CD4-positive, alpha-beta T cell treated with Interferon alpha-2 for 1 hour (primary cell): ENCODE measurements at regions not wholly inside any gene's neighbourhood (a gene's known extent, or its start where the extent isn't known, plus 50 kb on each side); places are given as distances from the start of the nearest gene placed in this dataset.

ENCODE experiments used
- DNase-seq, 2 donors: peaks; one replicate each; pipeline ENCODE4 v3.0.0-alpha.2; 2020 to 2022

- DNase-seq: no peak
Measured at GRCh38 chr12:41743835-41744234, 400.8 kb downstream of the GXYLT1 start.

DNA sequence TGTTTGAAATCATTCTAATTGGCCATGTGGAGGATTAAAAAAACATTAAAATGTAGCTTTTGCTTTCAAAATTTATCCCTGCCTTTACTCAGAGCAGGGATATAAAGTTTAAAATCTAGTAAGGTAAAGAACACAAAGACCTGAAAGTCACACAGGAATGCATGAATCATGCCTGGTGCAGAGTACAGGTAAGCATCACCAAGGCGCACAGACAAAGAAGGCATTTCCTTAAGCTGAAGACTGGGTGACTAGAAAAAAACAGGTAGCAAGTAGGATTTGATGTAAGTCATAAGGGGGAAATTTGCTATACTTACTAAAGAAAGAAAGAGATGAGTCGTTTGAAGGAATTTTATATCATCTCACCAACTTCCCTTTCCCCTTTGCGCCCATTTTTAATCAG, 405.6 kb downstream of the GXYLT1 start:
- no peak for DNase-seq

- DNase-seq: no peak
Measured at GRCh38 chr12:41737423-41737822, 407.3 kb downstream of the GXYLT1 start.

GRCh38 chr12:41736436-41736835, 408.2 kb downstream of the GXYLT1 start:
- DNase-seq: no peak

DNA sequence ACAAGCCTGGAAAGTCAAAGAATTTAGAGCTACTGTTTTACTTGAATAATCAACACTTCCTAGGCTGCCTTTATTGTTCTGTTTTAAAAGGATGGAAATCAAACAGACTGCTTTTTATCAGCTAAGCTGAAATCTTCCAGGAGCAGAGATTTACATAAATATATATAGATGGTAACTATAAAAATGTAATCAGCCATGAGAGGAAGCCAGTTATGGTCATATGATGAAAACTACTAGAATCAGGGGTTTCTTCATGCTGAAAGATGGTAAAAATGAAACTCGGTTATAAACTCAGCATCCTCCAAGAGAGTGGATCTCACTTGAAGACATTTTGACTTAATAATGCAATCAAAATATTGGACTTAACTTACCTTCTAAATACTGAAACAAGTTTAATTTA, 413.0 kb downstream of the GXYLT1 start:
- no peak for DNase-seq

- DNase-seq: no peak
Measured at GRCh38 chr12:41731061-41731460, 413.6 kb downstream of the GXYLT1 start.

DNA sequence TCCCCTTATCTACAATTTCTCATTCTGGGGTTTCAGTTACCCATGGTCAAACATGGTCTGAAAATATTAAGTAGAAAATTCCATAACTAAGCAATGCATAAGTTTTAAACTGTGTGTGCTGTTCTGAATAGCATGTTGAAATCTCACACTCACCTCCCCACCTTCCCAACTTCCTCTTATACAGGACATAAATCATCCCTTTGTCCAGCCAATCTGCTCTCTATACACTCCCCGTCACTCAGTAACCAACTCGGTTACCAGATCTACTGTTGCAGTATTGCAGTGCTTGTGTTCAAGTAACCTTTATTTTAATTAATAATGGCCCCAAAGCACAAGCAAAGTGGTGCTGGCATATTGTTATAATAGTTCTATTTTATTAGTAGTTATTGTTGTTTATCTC, 420.5 kb downstream of the GXYLT1 start:
- no peak for DNase-seq

DNA sequence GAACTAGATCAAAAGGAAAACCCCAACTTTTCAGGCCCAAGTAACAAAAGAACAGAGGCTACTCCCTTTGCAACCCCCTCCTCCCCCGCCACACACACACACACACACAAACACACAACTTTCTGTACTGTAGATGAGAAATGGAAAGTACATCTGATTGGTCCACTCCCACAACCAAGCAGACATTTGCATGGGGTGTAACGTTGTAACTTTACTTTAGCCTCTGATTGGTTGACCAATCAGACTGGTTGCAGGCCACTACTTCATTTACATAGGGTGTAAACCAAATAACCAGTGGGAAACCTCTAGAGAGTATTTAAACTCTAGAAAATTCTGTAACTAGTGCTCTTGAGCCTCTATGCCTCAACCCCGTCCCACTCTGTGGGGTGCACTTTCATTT, 425.5 kb downstream of the GXYLT1 start:
- no peak for DNase-seq

GRCh38 chr12:41715256-41715655, 429.4 kb downstream of the GXYLT1 start:
- no peak for DNase-seq

GRCh38 chr12:41709463-41710285, 435.0 kb downstream of the GXYLT1 start:
- DNase-seq: no peak

DNA sequence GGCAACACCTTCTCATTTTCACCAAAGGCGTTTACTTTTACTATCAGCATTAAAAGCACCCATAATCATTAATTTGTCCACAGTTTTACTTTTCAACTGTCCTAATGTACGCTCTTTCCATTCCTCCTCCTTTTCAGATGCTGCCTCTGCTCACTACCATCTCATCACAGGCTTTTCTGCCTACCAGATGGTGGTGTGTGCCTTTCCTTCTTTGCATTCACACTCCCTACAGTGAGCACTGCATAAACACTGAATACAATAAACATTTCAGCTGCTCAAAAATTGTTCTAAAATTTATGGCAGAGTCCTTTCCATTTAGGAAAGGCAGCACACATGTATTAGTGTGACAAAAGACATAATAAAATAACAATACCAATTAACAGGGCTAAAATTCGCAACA, 435.7 kb downstream of the GXYLT1 start:
- no peak for DNase-seq

GRCh38 chr12:41706376-41706775, 438.3 kb downstream of the GXYLT1 start:
- no peak for DNase-seq

DNA sequence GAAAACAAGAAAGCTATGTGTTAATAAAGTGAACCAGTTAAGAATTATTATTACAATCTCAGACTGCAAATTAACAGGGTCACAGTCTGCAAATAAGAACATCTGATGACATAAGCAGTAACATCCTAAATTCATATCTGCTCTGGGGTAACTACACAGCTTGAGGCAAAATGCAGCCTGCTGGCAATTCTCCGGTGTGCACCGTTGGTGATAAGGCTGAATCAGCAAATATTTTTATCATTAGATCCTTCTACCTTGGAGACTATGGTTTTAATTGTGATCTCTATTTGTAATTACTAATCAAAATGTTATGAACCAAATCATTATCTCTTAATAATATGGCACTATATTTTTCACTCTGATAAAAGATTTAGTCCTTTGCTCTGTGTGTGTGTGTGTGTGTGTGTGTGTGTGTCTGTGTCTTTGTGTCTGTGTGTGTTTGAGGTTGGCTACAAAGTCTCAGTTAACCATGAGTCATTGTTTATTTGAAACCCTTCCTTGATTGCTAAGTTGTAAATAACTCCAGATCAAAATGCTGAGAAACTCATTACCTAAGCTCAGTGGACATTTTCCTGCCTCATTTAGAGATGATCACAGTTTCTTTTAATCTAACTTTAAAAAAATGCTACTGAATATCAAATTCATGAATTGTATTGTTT, 442.6 kb downstream of the GXYLT1 start:
- DNase-seq: no peak

DNA sequence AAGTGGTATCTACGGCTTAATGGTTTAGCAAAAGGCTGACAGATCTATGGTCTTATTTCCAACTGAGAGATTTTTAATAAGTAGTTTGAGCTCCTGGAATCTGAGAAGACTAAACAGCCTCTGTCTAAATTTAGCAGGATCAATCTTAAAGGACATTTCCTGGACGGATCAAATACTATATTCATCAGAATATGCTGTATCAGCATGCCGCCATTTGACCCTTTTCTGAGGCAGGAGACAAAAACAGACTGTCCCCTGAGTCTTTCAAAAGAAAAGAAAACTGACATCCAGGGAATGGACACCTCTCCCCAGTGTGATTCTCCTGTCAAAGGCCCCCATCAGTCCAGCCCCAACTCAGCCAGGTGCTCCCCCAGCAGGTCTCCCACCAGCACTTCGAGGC, 443.7 kb downstream of the GXYLT1 start:
- DNase-seq: no peak

DNA sequence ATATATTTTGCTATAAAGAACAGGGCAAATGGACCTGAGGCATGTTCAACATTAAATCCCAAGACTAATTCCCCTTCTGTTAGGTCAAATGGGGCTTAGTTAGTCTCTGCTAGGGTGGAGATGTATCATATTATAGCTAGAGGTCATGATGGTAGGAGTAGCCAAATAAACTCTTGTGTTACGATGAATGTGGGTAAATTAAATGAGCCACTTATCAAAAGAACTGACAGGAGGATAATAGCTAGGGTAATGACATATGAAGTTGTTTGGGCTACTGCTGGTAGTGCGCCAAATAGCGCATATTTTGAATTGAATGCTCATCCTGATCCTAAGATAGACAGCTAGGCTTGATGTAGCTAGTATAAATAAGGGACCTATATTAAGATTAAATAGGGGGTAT, 445.0 kb downstream of the GXYLT1 start:
- no peak for DNase-seq

- no peak for DNase-seq
Measured at GRCh38 chr12:41697161-41697560, 447.5 kb downstream of the GXYLT1 start.

- DNase-seq: peak in 1 of 2 donors; percentile 11
Measured at GRCh38 chr12:41684997-41685396, 459.7 kb downstream of the GXYLT1 start.

DNA sequence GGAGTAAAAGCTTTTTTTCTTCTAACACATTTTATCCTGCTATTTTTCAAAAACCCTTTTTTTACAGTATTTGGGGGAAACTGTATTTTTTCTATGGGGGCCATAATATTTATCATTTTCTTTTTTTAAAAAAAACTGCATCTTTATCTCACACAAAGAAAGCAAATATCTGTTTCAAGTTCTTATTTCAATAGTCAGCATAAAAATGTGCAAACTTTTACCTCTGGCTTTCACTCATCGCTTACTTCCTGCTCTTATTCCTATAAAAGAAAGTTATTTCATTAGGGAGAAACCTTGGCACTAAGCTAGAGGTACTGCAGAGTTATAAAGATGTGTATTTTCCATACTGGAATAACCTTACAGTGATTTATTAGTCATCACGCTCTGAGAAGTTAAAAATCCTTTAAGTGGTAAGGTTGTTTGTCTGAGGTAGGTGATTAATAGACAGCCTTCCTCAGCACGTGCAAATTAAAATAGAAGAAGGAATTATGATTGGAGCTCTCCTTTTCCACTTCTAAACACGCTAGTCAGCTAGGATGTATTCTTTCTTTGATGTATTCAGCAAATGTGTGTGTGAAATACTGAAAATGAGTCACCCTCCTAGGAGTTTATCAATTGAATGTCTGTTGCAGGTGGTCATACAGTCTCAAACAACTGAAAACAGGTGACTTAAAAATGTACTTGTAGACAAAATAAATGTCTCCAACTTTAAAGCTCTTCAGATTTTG, 461.0 kb downstream of the GXYLT1 start:
- DNase-seq: no peak

GRCh38 chr12:41683023-41683422, 461.7 kb downstream of the GXYLT1 start:
- no peak for DNase-seq

GRCh38 chr12:41681898-41682297, 462.8 kb downstream of the GXYLT1 start:
- DNase-seq: no peak

DNA sequence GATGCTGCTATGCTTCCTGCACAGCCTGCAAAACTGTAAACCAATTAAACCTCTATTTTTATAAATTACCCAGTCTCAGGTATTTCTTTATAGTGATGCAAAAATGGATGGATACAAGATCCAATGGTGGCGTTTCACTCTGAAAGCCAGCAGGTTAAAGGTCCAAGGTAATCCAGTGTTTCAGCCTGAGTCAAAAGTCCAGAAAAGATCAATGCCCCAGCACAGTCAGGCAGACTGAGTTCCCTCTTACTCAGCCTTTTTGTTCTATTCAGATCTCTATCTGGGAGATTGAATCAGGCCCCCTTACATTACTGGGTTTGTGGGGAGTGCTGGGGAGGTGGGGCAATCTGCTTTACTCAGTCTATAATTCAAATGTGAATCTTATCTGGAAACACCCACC, 464.5 kb downstream of the GXYLT1 start:
- DNase-seq: no peak

DNA sequence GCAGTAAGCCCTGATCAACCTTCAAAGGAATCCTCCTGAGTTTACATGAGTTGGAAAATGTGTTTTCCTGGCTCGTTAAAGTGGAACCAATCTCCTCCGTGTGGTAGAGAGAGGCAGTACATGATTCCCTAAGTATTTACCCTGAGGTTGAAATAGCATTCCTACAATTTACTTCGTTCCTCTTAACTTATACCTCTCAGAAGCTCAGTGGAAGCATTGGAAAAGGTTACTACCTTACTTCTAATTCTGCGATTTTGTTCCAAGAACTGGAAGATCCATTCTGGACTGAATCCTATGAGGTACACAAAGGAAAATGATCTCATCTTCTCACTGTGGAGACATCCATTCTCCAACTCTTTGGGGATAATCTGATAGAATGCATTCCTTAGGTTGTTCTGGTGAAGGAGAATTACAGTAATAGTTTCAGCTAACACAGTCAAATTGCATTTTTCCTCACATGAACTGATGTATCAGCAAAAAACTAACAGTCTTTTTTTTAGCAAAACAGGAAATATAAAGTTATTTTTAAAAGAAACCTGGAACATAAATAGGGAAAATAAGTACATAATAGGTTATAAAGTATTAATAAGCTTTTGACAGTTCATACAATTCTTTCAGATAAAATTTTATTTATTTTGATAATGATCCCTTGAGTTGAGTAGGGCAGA, 475.6 kb downstream of the PDZRN4 start:
- DNase-seq: no peak

- no peak for DNase-seq
Measured at GRCh38 chr12:41661141-41661765, 473.1 kb downstream of the PDZRN4 start.
